ENCODE measurements at regions not wholly inside any gene's neighbourhood (a gene's known extent, or its start where the extent isn't known, plus 50 kb on each side); places are given as distances from the start of the nearest gene placed in this dataset.

DNA sequence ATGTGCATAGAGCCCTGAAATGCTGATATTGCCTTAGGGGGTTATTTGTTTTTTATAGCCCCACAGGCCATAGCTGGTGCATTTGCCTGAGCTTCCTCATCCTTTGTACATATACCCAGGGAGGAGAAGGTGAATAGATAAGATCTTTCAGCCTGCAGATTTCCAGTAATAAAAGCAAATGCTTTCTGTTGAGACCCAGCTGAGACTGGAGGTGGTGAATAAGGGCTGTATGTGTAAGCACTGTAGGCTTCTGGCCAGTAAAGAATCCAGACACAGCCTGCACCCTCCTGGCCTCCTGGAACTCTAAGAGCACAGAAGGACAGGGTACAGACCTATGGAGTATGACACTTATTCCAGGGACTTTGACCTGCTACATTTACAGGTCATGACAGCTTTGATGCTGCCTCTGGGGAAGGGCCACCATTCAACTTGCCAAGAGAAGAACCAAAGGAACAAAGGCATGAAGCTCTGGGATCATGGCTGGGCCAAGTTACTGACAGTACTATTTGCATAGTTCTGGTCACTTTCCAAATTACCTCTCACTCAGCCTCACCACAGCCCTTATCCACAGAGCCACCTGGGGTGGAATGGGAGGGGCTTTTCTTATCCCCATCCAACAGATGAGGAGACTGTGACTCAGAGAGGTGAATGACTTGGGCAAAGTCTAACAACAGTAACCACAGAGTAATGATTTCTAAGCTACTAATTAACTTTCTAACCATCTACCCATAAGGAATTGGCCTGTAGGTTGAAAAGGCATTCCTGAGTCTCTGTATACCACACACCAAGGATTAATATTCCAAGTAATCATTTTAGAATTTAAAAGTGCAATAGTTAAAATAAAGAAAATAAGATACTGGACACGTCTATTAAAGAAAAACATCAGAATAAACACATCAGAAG lies 604.5 kb upstream of the KLF4 start:
- Mint-ChIP-seq H3K27me3 (peaks cover 3% of the 10 kb centered on the region), H3K4me3 (no peak overlapping the region), H3K9me3 (ENCODE audit: insufficient read depth) (no peaks in the 10 kb centered on the region), H3K27ac (no peak overlapping the region), H3K4me1 (no peaks in the 10 kb centered on the region)
- DNase-seq = no peak
- no peaks in the 10 kb centered on the region for H4K20me1 ChIP-seq (ENCODE audit: control insufficient read depth, insufficient read depth, low read length, poor library complexity, severe bottlenecking)
- H2AFZ ChIP-seq (ENCODE audit: insufficient read depth, low read depth, low read length, poor library complexity, severe bottlenecking) = no peak overlapping the region
- no peak overlapping the region for H3K4me2 ChIP-seq (replicated peaks; ENCODE audit: low read depth, low read length, poor library complexity, severe bottlenecking)
- POLR2A ChIA-PET = no interaction called here
- no peaks in the 10 kb centered on the region for H3K79me2 ChIP-seq (ENCODE audit: control insufficient read depth, insufficient read depth, low read length)
- WGBS (ENCODE audit: insufficient coverage) = no CpG with 5 or more reads among the region's 1 CpG
- H3K27me3 ChIP-seq (replicated peaks in 1 of 4; ENCODE audit: control extremely low read depth in 1 of 4, control insufficient read depth in 3 of 4, insufficient read depth in 4 of 4, low read length in 3 of 4) = no peaks in the 10 kb centered on the region
- TF ChIP-seq, protein P1, sequence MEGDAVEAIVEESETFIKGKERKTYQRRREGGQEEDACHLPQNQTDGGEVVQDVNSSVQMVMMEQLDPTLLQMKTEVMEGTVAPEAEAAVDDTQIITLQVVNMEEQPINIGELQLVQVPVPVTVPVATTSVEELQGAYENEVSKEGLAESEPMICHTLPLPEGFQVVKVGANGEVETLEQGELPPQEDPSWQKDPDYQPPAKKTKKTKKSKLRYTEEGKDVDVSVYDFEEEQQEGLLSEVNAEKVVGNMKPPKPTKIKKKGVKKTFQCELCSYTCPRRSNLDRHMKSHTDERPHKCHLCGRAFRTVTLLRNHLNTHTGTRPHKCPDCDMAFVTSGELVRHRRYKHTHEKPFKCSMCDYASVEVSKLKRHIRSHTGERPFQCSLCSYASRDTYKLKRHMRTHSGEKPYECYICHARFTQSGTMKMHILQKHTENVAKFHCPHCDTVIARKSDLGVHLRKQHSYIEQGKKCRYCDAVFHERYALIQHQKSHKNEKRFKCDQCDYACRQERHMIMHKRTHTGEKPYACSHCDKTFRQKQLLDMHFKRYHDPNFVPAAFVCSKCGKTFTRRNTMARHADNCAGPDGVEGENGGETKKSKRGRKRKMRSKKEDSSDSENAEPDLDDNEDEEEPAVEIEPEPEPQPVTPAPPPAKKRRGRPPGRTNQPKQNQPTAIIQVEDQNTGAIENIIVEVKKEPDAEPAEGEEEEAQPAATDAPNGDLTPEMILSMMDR (IDR thresholded peaks at IDR 0.05) = no peak
- TF ChIP-seq EZH2 (IDR thresholded peaks at IDR 0.05; ENCODE audit: borderline replicate concordance, insufficient read depth, low read depth, low read length, poor library complexity, severe bottlenecking) = no peak
- no peaks in the 10 kb centered on the region for H3K4me1 ChIP-seq (ENCODE audit: control insufficient read depth in 2 of 2, insufficient read depth in 2 of 2, low read length in 2 of 2)
- CTCF ChIA-PET = no interaction called here
- ATAC-seq (ENCODE audit: low read depth) = no peak
- no peak overlapping the region for H3K27ac ChIP-seq (ENCODE audit: low read length in 2 of 2)
- intact Hi-C loops (cut with micrococcal nuclease) = no loop called here
- no peak overlapping the region for H3K4me3 ChIP-seq (ENCODE audit: control extremely low read depth in 1 of 5, extremely low read depth in 1 of 5, insufficient read depth in 1 of 5, low read depth in 2 of 5, low read length in 4 of 5)
- no peaks in the 10 kb centered on the region for H3K36me3 ChIP-seq (replicated peaks in 1 of 2; ENCODE audit: control extremely low read depth in 1 of 2, control insufficient read depth in 1 of 2, extremely low read depth in 1 of 2, insufficient read depth in 2 of 2, low read length in 1 of 2)
- H3K9ac ChIP-seq (ENCODE audit: low read length) = no peak overlapping the region
- no peaks in the 10 kb centered on the region for H3K9me3 ChIP-seq (ENCODE audit: control extremely low read depth in 1 of 3, control insufficient read depth in 2 of 3, insufficient read depth in 1 of 3, low read length in 2 of 3)

DNA sequence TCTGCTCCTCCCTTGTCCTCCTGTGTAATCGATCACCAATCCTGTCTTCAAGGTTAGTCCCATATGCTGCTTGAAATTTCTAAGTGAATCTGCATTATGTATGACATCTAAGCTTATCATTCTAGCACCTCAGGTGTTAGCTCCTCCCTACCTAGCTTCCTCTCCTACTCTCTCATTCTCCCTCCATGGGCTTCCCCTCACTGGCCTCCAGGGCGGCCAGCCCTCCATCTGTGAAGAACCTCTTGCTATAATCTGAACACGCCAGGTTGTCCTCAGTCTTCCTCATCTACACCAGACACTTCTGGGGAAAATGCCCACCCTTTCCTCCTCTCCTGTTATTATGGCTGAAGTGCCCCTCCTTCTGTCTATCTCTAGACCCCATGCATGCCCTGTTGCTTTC lies 599.3 kb upstream of the KLF4 start:
- no peaks in the 10 kb centered on the region for H3K36me3 ChIP-seq (replicated peaks in 1 of 2; ENCODE audit: control extremely low read depth in 1 of 2, control insufficient read depth in 1 of 2, extremely low read depth in 1 of 2, insufficient read depth in 2 of 2, low read length in 1 of 2)
- intact Hi-C loops (cut with micrococcal nuclease) = no loop called here
- H3K4me1 ChIP-seq (ENCODE audit: control insufficient read depth in 2 of 2, insufficient read depth in 2 of 2, low read length in 2 of 2) = no peaks in the 10 kb centered on the region
- ATAC-seq (ENCODE audit: low read depth) (no peak), DNase-seq (no peak)
- H3K4me2 ChIP-seq (replicated peaks; ENCODE audit: low read depth, low read length, poor library complexity, severe bottlenecking) = no peak overlapping the region
- no peaks in the 10 kb centered on the region for H4K20me1 ChIP-seq (ENCODE audit: control insufficient read depth, insufficient read depth, low read length, poor library complexity, severe bottlenecking)
- H3K4me3 ChIP-seq (ENCODE audit: control extremely low read depth in 1 of 5, extremely low read depth in 1 of 5, insufficient read depth in 1 of 5, low read depth in 2 of 5, low read length in 4 of 5) = no peak overlapping the region
- H2AFZ ChIP-seq (ENCODE audit: insufficient read depth, low read depth, low read length, poor library complexity, severe bottlenecking) = no peak overlapping the region
- WGBS (ENCODE audit: insufficient coverage) = 92% methylated on average over 3 of the region's 3 CpGs
- H3K4me1 Mint-ChIP-seq = no peaks in the 10 kb centered on the region
- H3K79me2 ChIP-seq (ENCODE audit: control insufficient read depth, insufficient read depth, low read length) = no peaks in the 10 kb centered on the region
- H3K27me3 Mint-ChIP-seq = peaks cover 5% of the 10 kb centered on the region
- H3K9me3 Mint-ChIP-seq (ENCODE audit: insufficient read depth) = no peaks in the 10 kb centered on the region
- H3K4me3 Mint-ChIP-seq = no peak overlapping the region
- ChIA-PET POLR2A (no interaction called here), CTCF (no interaction called here)
- no peak overlapping the region for H3K9ac ChIP-seq (ENCODE audit: low read length)
- TF ChIP-seq, protein P1 (IDR thresholded peaks at IDR 0.05) = no peak
- no peak for TF ChIP-seq EZH2 (IDR thresholded peaks at IDR 0.05; ENCODE audit: borderline replicate concordance, insufficient read depth, low read depth, low read length, poor library complexity, severe bottlenecking)
- H3K27ac ChIP-seq (ENCODE audit: low read length in 2 of 2) = no peak overlapping the region
- H3K27ac Mint-ChIP-seq = no peak overlapping the region
- no peaks in the 10 kb centered on the region for H3K27me3 ChIP-seq (replicated peaks in 1 of 4; ENCODE audit: control extremely low read depth in 1 of 4, control insufficient read depth in 3 of 4, insufficient read depth in 4 of 4, low read length in 3 of 4)
- H3K9me3 ChIP-seq (ENCODE audit: control extremely low read depth in 1 of 3, control insufficient read depth in 2 of 3, insufficient read depth in 1 of 3, low read length in 2 of 3) = no peaks in the 10 kb centered on the region

Data from B cell (primary cell).